ENCODE measurements at regions not wholly inside any gene's neighbourhood (a gene's known extent, or its start where the extent isn't known, plus 50 kb on each side); places are given as distances from the start of the nearest gene placed in this dataset.

GRCh38 chr1:221308534-221309511, 429.6 kb downstream of the HLX start:
- Mint-ChIP-seq H3K4me1 (ENCODE audit: low read depth) (no peaks in the 10 kb centered on the region), H3K36me3 (ENCODE audit: low read depth) (no peaks in the 10 kb centered on the region), H3K9me3 (ENCODE audit: low read depth) (no peaks in the 10 kb centered on the region), H3K27ac (ENCODE audit: unreplicated experiment) (no peak overlapping the region), H3K27me3 (ENCODE audit: low read depth) (peaks cover 28% of the 10 kb centered on the region), H3K4me3 (ENCODE audit: unreplicated experiment) (no peak overlapping the region)
- no peak for TF ChIP-seq CTCF (IDR thresholded peaks at IDR 0.05)
- no peak for DNase-seq (ENCODE audit: low spot score)

GRCh38 chr1:221309723-221310122, 430.5 kb downstream of the HLX start:
- DNase-seq (ENCODE audit: low spot score), result no peak
- Mint-ChIP-seq H3K9me3 (ENCODE audit: low read depth) (no peaks in the 10 kb centered on the region), H3K27ac (ENCODE audit: unreplicated experiment) (no peak overlapping the region), H3K4me3 (ENCODE audit: unreplicated experiment) (no peak overlapping the region), H3K27me3 (ENCODE audit: low read depth) (peaks cover 28% of the 10 kb centered on the region), H3K36me3 (ENCODE audit: low read depth) (no peaks in the 10 kb centered on the region), H3K4me1 (ENCODE audit: low read depth) (no peaks in the 10 kb centered on the region)
- TF ChIP-seq CTCF (IDR thresholded peaks at IDR 0.05), result no peak

GRCh38 chr1:221310180-221310579, 430.9 kb downstream of the HLX start:
- H3K27me3 Mint-ChIP-seq (ENCODE audit: low read depth), result peaks cover 28% of the 10 kb centered on the region
- no peak for DNase-seq (ENCODE audit: low spot score)
- H3K4me1 Mint-ChIP-seq (ENCODE audit: low read depth), result peaks cover 4% of the 10 kb centered on the region
- no peak overlapping the region for H3K4me3 Mint-ChIP-seq (ENCODE audit: unreplicated experiment)
- H3K27ac Mint-ChIP-seq (ENCODE audit: unreplicated experiment), result no peak overlapping the region
- no peaks in the 10 kb centered on the region for H3K36me3 Mint-ChIP-seq (ENCODE audit: low read depth)
- no peak for TF ChIP-seq CTCF (IDR thresholded peaks at IDR 0.05)
- H3K9me3 Mint-ChIP-seq (ENCODE audit: low read depth), result no peaks in the 10 kb centered on the region

GRCh38 chr1:221315330-221315729, 426.6 kb downstream of the DUSP10 start:
- Mint-ChIP-seq H3K9me3 (ENCODE audit: low read depth) (no peaks in the 10 kb centered on the region), H3K27me3 (ENCODE audit: low read depth) (peaks cover 16% of the 10 kb centered on the region), H3K36me3 (ENCODE audit: low read depth) (no peaks in the 10 kb centered on the region), H3K4me3 (ENCODE audit: unreplicated experiment) (no peak overlapping the region), H3K27ac (ENCODE audit: unreplicated experiment) (peak overlapping the region; percentile 77), H3K4me1 (ENCODE audit: low read depth) (peaks cover 19% of the 10 kb centered on the region)
- DNase-seq (ENCODE audit: low spot score), result no peak
- no peak for TF ChIP-seq CTCF (IDR thresholded peaks at IDR 0.05)

- peak overlapping the region; percentile 23 for H3K27ac Mint-ChIP-seq (ENCODE audit: unreplicated experiment)
- peaks cover 19% of the 10 kb centered on the region for H3K4me1 Mint-ChIP-seq (ENCODE audit: low read depth)
- no peak for DNase-seq (ENCODE audit: low spot score)
- H3K4me3 Mint-ChIP-seq (ENCODE audit: unreplicated experiment), result no peak overlapping the region
- H3K27me3 Mint-ChIP-seq (ENCODE audit: low read depth), result peaks cover 10% of the 10 kb centered on the region
- H3K36me3 Mint-ChIP-seq (ENCODE audit: low read depth), result no peaks in the 10 kb centered on the region
- H3K9me3 Mint-ChIP-seq (ENCODE audit: low read depth), result no peaks in the 10 kb centered on the region
- no peak for TF ChIP-seq CTCF (IDR thresholded peaks at IDR 0.05)
Observed at GRCh38 chr1:221316491-221317056, 425.3 kb downstream of the DUSP10 start.
